NB4 (cell line): ENCODE measurements at regions not wholly inside any gene's neighbourhood (a gene's known extent, or its start where the extent isn't known, plus 50 kb on each side); places are given as distances from the start of the nearest gene placed in this dataset.

Source experiments
- MAX ChIP-seq: IDR thresholded peaks from 2 replicates; pipeline ENCODE4 v1.6.1; 2011; ENCODE audit warnings: low read depth, low read length
- POLR2A ChIP-seq: IDR thresholded peaks from 2 replicates; pipeline ENCODE4 v1.6.1; 2011; ENCODE audit warnings: mild to moderate bottlenecking; ENCODE audit not compliant: insufficient read length; ENCODE audit errors: extremely low read depth
- TF ChIP-seq, protein P1 (sequence below): IDR thresholded peaks from one replicate; pipeline ENCODE4 v1.5.1; 2012; ENCODE audit warnings: low read depth, low read length

DNA sequence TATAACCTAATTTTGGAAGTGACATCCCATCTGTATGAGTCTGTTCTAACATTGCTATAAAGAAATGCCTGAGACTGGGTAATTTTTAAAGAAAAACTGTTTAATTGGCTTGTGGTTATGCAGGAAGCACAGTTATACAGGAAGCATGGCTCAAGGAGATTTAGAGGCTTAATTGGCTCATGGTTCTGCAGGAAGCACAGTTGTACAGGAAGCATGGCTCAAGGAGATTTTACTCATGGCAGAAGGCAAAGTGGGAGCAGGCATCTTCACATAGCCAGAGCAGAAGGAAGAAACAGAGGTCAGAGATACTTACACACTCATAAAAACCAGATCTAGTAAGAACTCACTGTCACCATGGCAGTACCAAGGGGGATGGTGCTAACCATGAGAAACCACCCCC is 193.1 kb upstream of the ADAMTS9 start:
- TF ChIP-seq, protein P1, sequence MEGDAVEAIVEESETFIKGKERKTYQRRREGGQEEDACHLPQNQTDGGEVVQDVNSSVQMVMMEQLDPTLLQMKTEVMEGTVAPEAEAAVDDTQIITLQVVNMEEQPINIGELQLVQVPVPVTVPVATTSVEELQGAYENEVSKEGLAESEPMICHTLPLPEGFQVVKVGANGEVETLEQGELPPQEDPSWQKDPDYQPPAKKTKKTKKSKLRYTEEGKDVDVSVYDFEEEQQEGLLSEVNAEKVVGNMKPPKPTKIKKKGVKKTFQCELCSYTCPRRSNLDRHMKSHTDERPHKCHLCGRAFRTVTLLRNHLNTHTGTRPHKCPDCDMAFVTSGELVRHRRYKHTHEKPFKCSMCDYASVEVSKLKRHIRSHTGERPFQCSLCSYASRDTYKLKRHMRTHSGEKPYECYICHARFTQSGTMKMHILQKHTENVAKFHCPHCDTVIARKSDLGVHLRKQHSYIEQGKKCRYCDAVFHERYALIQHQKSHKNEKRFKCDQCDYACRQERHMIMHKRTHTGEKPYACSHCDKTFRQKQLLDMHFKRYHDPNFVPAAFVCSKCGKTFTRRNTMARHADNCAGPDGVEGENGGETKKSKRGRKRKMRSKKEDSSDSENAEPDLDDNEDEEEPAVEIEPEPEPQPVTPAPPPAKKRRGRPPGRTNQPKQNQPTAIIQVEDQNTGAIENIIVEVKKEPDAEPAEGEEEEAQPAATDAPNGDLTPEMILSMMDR = no peak
- TF ChIP-seq POLR2A (no peak), MAX (no peak)
